Raji (cell line): ENCODE measurements at regions not wholly inside any gene's neighbourhood (a gene's known extent, or its start where the extent isn't known, plus 50 kb on each side); places are given as distances from the start of the nearest gene placed in this dataset.

Experiments
- POLR2A ChIP-seq: IDR thresholded peaks from 2 replicates; pipeline ENCODE4 v1.6.1; 2011; ENCODE audit warnings: low read depth, low read length, control low read depth; ENCODE audit not compliant: insufficient read depth

DNA sequence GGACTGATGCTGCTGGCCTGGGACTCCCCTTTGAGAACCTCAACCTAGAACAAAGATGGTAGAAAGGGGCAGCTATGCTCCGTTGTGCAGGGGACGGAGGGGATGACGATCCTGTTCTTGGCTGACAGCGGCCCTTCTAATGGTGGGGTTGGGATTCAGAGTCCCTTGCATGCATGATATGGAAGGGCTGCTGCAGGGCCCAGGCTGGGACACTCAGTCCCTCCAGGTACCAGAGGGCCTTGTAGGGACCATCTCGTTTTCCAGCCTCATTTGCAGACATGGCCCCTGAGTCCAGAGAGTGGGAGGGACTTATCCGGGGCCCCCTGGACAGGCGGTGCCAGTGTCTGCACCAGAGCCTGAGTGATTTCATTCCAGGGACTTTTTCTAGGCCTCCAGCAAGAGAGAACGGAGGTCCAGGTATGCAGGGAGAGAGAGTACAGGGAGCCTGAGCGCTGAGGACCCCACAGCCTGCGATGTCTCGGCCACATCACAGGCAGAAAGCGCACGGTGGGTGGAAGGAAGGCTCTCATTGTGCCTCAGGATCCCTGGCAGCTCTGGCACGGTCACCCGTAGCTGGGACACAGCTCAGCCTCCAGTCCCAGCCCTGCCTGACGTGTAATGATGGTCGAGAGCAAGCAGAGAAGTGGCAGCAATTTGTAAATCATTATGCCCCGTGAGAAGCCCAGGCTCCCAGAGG is 860.8 kb downstream of the TBC1D22A start:
- TF ChIP-seq POLR2A = no peak

DNA sequence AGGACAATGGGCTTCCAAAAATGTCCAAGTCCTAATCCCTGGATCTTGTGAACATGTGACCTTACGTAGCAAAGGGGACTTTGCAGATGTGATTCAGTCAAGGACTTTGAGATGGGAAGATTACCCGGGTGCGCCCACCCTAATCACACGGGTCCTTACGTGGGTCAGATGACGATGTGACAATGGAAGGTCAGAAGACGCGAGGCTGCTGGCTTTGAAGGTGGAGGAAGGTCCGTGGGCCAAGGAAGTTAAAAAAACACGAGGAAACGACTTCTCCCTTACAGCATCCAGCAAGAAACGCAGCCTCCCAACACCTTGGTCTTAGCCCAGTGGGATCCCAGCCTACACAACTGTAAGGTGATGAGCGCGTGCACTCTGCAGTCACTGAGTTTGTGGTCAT is 860.1 kb downstream of the TBC1D22A start:
- no peak for TF ChIP-seq POLR2A

DNA sequence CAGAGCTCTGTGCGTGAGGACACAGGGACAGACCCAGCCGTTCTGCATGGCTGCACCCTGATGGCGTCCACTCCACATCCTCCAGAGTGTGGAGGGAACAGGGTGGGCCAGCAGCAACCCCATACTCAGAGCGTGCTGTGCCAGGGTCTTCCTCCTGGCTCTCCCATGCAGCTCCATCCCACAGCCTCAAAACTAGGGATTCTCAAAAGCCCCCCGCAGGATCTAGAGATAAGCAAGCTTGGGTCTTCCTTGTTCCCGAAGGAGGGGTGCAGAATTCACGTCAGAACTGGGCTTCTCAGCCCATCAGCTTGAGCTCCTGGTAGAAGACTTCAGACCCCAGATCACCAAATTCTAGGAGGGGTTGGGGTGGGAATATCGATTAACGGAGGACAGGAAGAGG is 858.8 kb downstream of the TBC1D22A start:
- TF ChIP-seq POLR2A = no peak

DNA sequence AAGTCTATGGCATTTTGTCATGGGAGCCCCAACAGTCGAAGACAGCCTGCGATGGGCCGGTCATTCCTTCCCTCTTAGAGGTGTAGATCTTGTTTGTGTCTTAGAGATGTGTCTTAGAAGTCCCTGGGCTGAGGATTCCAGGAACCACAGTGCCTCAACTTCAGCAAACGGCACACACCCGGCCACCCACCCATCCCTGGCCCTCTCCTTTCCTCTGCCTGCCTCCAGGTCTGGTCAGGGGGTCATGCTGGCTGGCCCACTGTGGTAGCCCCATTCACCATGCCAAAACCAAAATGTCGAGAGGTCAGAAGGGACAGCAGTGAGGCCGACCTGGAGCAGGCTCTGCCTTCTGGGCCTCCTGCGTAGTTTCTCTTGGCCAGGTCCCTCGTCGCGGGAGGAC is 857.9 kb downstream of the TBC1D22A start:
- TF ChIP-seq POLR2A = no peak

DNA sequence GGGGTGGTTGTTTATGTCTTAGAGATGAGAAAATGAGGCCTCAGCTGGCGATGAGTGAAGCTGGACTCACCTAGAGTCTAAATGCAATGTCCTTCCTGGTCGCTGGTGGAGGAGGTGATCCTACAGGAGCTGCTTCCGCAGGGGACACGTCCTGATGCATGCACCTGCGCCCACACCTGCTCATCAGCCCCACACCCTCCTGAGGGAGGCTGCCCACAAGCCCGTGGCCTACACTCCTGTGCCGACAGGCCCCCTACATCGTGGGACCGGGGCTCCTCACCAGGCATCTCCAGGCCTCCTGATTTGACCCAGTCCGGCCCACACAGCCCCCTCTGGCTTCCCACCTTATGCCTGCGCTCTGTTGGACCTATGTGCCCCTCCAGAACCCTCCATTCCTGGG is 857.2 kb downstream of the TBC1D22A start:
- no peak for TF ChIP-seq POLR2A

DNA sequence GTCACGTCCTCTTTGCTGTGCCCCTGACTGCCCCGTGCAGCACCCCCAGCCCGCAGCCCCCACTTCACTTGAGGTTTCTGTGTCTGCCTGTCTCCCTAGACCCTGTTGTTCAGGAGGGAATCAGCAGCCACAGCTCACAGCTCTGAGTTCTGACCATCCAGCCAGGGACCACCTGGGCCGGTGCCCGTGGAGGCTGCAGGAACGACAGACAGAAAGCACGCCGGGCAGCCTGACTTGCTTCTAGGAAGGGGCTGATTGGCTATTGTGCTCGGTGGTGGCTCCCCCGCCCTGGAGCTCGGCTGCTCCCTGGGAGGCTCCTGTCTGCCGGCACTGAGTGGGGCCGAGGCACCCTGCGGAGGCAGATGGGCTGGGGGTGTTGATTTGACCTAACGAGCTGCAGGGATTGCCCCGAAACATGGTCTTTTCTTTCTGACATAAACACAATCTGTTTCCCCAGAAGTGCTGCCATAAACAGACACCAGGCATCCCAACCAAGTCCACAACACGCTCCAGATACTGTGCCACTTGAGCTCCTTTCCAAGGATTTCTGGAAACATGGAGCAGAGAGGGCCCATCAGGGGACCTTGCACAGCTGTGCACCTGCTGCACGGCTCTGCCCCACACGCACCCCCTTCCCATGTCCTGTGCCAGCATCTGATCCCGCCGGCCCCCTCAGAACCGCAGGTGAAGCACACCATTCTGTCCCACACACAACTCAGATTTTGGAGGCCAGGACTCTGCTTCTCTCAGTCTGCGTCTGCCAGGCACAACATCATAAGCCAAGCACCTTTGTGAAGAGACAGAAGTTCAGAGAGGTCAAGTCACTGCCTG is 855.9 kb downstream of the TBC1D22A start:
- no peak for TF ChIP-seq POLR2A

DNA sequence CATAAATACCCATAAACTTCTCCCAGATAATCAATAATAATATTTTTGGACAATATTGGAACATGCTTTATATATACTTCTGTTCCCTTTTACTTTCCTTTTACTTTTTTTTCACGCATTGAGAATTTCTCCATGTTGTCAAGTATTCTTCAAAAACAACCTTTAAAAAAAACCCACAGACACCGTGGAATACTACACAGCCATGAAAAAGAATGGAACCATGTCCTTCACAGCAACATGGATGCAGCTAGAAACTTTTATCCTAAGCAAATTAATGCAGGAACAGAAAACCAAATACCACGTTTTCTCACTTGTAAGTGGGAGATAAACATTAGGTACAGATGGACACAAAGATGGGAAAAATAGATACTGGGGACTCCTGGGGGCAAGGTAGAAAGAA is 854.7 kb downstream of the TBC1D22A start:
- TF ChIP-seq POLR2A = no peak

DNA sequence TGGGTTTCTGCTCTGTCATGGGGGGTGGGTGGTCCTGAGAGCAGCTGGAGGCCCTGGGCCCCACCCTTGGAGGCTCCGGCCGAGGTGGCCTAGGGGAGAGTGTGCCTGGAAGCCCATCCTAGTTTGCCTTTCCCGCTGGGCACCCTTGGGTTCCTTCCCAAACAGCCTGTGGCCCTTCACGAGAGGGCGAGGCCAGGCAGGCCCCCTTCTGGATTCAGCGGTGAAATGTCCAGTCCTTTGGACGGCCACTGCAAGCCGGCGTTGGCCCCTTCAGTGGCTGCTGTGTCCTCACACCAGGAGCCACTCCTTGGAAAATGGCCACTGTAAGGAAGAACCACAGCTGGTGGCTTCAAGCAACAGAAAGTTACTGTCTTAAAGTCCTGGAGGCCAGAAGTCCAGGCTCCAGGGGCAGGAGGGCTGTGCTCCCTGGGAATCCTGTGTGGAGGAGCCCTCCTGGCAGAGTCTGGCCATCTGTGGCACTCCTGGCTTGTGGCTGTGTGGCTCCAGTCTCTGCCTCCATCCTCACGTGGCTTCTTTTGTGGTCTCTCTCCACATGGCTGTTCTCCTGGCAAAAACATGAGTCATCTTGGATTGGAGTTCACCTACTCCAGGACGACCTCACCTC is 854.1 kb downstream of the TBC1D22A start:
- TF ChIP-seq POLR2A = no peak

DNA sequence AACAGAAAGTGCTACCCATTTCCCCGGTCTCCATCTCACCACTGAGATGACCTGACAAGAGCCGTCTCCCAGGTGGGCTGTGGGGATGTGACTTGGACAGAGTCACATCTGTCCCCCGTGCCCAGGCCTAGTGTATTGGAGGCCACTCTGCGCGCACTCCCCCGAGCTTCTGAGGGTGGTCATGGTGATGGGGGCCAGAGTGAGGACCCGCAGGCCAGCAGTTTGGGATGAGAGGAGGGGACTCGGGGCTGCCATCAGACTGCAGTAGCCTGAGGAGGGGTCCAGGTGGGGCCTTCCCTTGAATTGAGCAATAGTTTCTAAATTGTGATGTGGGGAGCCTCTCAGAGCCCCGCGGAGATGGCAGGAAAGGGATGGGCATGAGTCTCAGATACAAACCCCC is 852.6 kb downstream of the TBC1D22A start:
- no peak for TF ChIP-seq POLR2A

DNA sequence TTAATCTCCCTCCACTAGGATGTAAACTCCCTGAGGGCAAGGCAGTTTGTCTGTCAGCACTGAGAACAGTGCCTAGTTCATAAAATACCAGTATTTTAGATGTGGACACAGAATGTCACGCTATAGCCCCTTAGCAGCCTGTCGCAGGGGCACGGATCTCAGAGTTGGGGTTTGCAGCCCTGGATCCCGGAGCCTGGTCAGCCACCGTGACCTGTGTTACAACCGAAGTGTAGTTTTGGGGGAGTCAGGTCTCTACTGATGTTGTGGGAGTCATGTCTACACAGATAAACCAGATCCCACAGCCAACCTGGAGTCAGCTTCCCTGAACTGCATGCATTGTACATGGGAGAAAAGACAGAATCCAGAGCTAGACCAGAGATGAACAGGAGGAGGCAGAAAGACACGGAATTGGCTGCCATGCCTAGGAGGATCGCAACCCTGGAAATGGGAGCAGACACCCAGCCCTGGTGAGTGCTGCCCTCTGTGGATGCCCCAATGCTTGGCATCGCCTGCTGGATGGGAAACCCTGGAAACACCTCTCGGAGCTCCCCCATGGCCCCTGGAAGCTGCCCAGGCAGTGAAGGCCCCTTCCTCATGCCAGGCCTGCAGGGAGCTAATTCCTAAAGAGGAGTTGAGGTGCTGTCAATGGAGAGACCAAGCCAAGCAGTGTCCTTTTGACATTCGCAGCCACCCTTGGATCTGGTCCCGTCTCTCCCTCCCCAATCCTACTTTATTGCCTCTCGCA is 851.3 kb downstream of the TBC1D22A start:
- no peak for TF ChIP-seq POLR2A

DNA sequence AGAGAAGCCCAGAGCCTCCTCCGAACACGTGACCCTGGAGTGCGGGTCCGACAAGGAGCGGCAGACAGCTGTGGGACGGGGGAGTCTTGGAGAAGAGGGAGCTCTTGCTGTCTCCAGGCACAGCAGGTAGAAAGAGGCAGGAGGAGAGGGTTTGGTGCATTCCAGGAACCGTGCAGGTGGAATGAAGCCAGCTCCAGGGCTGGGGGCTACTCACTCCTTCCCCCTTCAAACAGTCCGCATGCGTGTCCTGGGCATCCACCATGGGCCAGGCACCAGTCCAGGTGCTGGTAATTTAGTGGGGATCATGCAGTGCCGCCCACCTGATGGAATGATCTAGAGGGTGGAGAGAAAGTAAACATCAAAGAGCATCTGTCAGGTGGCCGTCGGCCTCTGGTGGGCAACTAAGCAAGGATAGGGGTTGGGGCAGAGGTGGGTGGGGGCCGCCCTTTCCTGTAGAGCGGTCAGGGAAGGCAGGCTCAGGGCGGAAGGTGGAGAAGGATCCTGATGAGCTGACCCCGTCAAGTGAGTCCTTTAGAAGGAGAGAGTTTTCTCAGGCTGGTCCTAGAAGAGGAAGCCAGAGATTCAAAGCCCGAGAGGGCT is 850.0 kb downstream of the TBC1D22A start:
- no peak for TF ChIP-seq POLR2A

DNA sequence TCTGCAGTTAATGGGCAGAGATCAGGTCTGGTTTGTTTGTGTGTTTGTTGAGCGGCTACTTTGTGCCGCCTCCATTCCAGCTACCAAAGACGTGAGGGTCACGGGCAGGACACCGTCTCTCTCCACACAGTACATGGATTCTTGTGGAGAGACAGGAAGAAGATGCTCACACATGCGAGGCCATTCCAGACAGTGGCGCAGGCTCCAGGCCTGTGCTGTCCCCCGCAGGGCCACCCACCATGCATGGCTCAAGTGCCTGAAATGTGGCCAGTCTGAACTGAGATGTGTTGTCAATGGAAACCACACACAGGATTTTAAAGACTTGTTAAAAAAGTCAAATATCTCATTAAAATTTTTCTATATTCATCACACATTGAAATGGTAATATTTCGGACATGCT is 848.3 kb downstream of the TBC1D22A start:
- TF ChIP-seq POLR2A = no peak

DNA sequence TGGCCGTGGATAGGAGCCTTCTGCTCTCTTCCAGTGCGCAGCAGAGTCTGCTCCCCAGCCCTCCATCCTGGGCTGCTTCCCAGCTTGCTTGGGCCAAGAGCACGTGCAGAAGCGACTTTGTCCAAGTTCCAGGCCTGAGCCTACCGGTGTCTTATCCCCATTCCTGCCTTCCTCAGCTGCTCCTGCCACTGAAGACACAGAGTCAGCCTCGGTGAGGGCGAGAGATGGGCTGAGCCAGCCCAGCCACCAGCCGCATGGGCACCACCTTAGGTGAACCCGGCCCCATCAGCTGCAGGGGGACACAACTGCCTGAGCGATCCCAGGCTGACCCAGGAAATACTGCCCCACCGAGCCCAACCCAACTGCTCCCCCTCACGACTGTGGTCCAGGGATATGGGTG is 847.8 kb downstream of the TBC1D22A start:
- no peak for TF ChIP-seq POLR2A

DNA sequence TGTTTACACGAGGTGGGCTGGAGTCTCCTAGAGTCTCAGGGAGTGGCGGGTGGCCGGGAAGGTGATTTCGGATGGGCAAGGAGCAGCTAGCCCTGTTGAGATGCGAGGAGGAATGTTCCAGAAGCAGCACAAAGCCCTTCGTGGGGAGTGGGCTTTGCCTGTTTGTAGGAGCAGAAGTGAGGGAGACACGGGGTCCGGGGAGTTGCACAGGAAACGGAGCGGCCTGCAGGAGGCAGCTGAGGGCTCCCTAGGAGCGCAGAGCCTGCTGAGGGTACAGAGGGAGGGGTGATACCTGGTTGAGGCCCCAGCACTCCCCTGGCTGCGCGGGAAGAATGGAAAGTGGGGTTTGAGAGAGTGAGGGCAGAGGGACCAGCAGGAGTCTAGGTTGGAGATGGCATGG is 847.2 kb downstream of the TBC1D22A start:
- no peak for TF ChIP-seq POLR2A

DNA sequence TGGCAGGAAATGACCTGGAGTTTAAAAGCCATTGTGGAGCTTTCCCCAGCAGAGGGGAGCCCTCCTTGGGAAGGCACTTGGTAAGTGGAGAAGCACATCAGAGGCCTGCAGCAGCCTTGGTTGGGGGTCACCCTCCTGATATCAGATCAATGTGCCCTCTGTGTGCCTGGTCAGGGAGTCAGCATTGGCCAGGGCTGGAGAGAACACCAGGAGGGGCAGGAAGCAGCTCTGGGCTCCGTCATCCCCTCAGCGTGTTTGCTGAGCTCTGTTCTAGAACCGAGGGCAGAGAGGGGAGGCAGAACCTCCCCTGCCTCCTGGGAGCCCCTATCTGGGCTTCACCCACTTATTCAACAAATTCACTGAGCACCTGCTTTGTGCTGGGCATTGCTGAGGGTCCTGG is 846.0 kb downstream of the TBC1D22A start:
- no peak for TF ChIP-seq POLR2A
